NCI-H2196 treated with DMSO at 0.1 percent for 48 hours (cell line): ENCODE measurements at regions not wholly inside any gene's neighbourhood (a gene's known extent, or its start where the extent isn't known, plus 50 kb on each side); places are given as distances from the start of the nearest gene placed in this dataset.
"Not testable (repeated sequence)": the region's sequence is repeated elsewhere in the genome, so short reads cannot be mapped to it uniquely, and the experiment has no call there.

Experiments
- DNase-seq: peaks from one replicate; lab custom pipeline; 2025; ENCODE audit not compliant: unreplicated experiment; lab: John Stamatoyannopoulos, UW

DNA sequence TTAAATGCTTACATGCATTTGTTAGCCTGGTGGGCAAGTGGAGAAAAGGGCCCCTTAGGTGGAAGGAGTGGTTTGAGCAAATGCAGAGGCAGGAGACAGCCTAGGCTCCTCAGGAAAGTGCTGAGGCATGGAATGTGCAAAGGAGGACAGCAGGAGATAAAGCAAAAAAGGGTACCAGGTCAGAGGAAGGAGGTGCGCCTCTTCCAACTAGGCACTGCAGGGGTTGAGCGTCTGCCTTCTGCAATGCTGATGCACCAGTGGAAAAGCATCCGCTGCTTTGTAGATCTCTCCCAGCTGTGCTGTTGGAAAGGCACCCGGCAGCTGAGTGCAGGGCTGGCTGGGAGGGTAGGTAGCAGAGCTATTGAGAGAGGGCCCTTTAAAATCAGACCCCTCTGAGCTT lies 287.0 kb upstream of the XYLT1 start:
- DNase-seq, result no peak

DNA sequence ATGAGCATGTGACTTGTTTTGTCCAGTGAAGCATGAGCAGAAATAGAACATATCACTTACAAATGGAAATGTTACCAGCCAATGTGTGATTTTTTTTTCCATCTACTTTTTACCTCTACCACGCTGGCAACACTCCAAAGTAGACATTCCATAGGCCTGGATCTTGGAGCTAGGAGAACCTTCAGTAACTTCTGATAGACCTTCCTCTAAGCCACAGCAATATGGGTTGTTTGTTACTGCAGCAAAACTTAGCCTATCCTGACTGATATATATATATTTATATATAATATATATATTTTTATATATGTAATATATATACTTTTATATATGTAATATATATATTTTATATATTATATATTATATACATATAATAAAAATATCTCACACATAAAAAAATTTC lies 284.4 kb upstream of the XYLT1 start:
- DNase-seq, result no peak

DNA sequence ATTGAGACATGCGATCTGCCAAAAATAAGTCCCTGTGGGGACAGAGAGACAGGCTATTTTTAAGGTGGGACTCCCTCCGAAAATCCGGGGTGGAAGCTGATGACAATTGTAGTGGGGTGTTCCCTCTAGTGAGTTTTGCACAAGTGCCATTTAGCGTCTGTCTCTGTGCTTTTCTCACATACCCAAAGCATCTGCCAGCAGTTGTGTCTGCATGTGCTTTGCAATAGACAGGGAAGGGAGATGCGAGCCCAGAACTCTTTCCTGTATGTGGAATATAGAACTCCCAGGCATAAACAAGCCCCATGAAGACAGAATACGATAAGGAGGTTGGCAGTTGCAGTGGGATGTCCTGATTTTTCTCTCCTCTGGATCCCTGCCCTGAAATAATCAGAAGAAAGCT lies 282.7 kb upstream of the XYLT1 start:
- no peak for DNase-seq

- no peak for DNase-seq
These were observed 278.9 kb upstream of the XYLT1 start for GRCh38 chr16:17749706-17750105.

DNA sequence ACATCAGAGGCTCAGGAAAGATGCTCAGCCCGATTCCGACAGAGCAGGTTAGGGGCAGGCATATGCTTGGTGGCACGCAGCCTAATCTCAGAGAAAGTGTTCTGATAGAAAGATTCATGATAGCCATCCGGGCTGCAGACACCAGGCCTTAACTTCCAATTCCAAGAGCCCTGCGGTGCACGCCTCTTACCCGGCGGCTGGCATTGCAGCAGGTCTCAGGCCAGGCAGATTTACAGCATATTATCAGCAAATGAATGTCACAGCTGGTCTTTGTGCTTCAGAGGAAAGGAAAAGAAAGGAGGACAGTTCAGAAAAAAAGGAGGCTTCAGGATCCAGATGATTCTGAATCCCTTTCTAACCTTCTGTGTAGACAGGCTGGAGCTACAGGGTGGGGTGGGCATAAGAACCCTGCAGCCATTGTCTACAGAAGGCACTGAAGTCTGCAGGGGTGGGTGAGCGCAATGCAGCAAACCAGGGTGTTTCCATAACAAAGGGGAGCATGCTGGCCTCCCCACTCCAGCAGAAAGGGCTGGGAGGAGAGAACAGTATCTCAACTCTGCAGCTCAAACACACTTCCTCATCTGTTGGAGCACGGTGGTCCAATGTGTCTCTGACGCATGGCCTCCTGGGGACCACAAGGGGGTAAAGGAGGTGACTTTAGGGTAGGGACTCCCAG lies 277.4 kb upstream of the XYLT1 start:
- DNase-seq, result no peak

- no peak for DNase-seq
These were observed 276.5 kb upstream of the XYLT1 start for GRCh38 chr16:17747081-17747756.

DNA sequence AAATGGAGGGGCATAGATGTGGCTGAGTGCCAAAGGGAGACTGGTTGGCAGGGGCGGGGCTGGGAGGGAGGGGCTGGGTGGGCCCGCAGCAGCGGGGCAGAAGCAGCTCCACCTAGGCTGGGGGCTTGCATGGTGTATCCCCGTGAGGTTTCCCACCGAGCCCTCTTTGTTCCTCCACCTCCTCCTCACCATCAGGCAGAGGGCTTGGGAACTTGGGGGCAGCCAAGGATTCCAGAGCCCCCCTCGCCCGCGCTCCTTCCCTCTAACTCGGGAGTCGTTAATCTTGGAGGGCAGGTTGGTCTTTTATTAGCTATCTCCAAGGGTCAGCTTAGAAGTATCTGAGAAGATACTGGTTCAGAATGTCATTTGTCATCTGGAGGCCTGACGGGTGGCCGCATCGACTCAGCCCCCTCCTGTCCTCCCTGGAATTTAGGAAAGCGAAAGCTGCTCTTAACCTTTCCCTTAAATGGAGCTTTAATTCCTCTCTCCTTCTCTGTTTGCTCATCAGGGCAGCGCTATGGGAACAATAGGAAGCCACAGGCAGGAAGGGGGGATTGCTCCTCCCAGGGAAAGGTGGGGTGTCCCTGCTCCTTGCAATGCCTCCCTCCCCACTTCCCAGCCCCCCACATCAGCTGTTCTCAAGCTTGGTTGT lies 274.3 kb upstream of the XYLT1 start:
- DNase-seq, result no peak

DNA sequence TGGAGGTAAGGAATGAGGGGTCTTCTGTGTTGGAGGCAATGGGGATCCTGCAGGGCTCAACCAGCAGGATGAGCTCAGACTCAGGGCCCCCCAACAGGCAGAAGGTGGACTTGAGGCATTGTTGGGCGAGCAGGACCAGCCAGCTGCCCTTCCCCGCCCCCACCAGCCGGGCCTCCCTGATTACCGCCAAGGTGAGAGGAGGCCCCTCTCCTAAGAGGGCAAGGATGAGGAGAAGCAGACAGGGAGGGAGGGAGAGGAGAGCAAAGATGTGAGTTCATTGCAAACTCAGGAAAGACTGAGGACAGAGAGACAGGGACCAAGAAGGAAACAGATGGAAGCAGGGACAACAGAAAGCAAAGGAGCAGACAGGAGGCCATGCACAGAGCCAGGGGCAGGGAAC lies 272.8 kb upstream of the XYLT1 start:
- no peak for DNase-seq

GRCh38 chr16:17743158-17743557 lies 272.4 kb upstream of the XYLT1 start:
- DNase-seq, result no peak

DNA sequence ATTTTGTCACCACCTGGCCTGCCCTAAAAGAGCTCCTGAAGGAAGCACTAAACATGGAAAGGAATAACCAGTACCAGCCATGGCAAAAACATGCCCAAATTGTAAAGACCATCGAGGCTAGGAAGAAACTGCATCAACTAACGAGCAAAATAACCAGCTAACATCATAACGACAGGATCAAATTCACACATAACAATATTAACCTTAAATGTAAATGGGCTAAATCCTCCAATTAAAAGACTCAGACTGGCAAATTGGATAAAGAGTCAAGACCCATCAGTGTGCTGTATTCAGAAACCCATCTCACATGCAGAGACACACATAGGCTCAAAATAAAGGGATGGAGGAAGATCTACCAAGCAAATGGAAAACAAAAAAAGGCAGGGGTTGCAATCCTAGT lies 264.3 kb upstream of the XYLT1 start:
- DNase-seq, result not testable (repeated sequence)

DNA sequence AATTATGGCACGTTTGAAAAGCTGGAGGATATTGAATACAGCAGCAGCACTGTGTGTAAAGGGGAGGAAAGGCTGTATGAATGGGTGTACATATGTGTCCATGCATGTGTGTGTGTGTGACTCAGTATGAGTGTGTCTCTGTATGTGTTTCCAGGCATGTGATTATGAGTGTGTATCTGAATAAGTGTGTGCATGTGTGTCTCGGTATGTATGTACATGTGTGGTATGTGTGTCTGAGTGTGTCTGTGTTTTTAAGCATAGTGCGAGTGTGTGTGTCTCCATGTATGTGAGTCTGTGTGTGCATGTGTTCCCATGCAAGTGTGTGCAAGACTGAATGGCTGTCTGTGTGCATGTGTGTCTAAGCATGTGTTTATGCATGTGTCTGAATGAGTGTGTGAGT lies 259.1 kb upstream of the XYLT1 start:
- no peak for DNase-seq

DNA sequence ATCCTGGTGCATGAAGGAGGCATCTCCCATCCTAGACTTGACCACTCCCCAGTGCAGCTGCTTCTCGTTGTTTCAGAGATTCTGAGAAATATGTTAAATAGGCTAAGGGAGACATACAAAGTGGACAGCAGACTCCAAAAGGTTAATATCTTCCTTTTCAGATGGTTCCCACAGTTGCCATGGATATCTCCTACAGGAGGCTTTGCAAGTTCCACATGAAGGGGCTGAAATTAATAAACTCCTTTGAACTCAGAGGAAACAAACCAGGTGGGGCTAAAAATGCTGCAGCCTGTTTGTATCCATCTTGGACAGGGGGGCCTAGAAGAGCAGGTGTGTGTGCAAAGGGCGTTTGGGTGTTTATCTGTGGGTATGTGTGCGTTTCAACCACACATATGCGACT lies 257.4 kb upstream of the XYLT1 start:
- DNase-seq, result no peak

DNA sequence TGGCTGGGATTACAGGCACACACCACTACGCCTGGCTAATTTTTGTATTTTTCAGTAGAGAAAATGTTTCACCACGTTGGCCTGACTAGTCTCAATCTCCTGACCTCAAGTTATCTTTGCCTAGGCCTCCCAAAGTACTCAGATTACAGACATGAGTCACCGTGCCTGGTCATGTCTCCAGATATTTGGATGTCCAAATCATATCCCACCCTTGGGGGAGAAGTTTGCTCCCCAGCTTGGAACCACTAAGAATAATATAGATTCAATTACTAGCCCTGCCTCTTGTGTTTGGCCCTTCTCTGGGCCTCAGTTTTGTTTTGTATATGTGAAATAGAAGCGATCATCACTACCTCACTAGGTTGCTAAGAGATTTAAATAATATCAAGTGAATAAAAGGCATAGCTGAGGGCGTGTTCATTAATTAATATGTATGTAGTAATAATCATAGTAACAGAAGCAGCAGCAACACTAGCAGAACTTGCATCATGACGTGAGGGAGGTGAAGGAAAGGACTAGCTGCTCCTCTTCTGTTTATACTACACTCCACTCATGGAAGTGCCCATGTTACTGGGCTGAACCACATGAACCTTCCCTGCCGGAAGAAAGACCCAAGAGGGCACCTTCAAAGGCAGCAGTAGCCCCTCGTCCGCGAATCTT lies 253.6 kb upstream of the XYLT1 start:
- DNase-seq, result no peak

DNA sequence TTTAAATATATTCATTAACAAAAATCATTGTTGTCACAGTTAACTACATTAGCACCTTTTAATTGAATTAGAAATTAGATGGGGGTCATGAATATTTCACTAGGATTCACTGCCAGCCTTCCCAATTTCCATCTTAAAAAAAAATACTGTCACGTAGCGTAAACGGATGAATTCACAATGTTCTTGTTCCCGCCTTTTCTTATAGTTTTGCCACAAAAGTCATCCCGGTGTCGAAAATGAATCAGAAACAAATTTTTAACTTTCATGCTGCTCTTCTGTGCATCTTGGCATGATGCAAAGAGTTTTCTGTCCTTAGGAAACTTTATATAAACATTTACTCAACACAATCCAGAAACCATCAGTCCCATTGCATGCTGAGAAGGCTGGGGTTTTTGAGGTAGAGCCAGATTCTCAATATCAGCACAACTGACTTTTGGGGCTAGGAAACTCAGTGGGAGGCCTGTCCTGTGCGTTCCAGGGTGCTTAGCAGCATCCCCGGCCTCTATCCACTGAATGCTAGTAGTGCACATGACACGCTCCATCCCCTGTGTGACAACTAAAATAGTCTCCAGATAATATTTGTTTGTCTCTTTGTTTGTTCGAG lies 252.9 kb upstream of the XYLT1 start:
- DNase-seq, result no peak

- no peak for DNase-seq
These were observed 247.7 kb upstream of the XYLT1 start for GRCh38 chr16:17718495-17718894.

- DNase-seq, result no peak
These were observed 235.1 kb upstream of the XYLT1 start for GRCh38 chr16:17705847-17706246.

DNA sequence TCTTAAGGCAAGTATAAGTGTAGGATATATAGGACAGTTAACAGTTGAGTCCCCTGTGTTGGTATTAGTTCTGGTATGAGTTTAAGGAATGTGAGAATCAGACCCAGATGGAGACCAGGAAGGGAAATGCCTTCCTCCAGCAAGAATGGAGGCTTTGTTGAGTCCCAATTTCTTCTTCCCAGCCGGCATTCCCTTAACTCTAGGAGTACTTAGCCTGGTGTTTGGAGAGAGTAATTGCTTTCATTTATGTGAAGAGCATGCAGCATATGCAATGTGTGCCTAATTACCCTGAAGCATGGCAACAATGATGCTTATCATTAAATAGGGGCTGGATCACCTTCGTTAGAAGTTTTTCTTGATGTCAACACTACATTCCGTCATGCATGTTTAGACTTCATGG lies 225.9 kb upstream of the XYLT1 start:
- no peak for DNase-seq

DNA sequence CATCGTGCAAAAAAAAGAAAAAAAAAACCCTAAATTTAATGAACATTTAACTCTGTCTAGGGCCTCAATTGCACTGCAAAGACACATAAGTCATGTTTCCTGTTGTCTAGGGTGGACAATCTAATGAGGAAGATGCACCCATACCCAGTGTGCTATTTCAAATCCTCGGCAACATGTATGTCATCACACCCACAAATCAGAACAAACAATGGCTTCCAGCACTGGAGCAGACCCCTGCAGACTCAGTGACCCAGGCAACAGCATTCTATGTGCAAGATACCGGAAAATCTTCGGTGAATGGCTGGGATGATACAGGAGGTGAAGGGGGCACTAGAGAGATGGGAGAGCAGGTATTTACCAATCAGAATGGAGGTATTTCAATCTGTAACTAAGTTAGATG lies 221.7 kb upstream of the XYLT1 start:
- no peak for DNase-seq

GRCh38 chr16:17691899-17692176 lies 221.1 kb upstream of the XYLT1 start:
- DNase-seq, result no peak

- no peak for DNase-seq
These were observed 220.5 kb upstream of the XYLT1 start for GRCh38 chr16:17691106-17691898.

DNA sequence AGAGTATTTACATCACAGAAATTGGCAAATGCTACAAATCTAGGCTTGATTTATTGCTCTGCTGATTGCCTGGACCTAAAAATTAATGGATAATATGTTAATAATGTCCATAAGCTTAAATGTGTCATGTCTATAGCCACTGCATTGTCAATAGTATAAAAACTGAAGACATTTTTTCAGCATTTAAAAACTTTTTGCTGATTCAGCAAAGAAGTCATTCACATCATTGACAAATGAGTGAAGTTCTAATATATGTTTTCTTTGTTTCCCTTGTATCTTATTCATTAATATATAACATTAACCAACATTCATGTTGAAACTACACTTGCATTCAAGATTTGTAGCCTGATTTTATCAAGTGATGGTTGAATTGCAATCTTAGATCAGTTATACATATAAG lies 214.7 kb upstream of the XYLT1 start:
- no peak for DNase-seq
